ENCODE measurements at regions not wholly inside any gene's neighbourhood (a gene's known extent, or its start where the extent isn't known, plus 50 kb on each side); places are given as distances from the start of the nearest gene placed in this dataset.

DNA sequence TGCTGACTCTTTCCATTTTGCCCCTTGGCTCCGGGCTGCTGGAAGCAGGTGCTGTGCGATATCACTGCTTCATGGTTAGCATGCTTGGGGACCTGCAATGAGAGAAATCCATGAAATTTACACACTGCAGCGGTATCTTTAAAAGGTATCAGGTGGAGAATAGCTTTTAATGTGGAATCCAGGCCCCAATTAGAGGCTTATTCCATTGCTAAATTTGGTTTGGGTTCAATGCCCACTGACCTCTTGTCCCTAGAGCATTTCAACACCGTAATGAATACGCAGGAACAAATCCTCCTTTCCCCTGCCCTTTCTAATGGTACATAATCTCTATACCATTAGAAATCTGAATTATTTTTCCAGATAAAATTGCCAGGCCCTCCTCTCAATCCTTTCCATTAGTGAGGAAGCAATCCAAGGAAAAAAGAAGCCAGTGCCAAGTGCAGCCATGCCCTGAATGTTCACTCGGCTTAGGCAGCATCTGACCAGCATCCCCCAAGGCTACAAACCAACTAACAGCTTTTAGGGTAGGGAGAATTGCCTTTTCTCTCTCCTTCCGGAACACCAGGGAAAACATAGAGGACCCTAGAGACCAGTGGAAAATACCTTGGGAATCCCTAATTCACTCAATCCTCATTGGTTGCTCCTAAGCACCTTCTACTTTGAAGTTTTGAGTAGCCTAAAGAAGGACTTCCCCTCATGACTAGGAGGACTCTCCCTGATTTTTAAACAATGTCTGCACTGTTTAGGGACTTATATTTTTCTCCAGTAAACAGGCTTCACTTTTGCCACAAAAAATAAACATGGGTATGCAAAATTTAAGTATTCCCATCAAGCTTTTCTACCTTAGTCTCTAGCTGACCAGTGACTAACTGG lies 143.1 kb downstream of the QRSL1 start:
- CTCF ChIA-PET = interaction anchor here (1.5 kb wide), 1 partner anchor 164 kb away, joined by 3 read pairs; no protein-coding TSS in a partner anchor
- H2AFZ ChIP-seq (ENCODE audit: control insufficient read depth, low read depth, low read length) = no peak overlapping the region
- no peak overlapping the region for H3K4me2 ChIP-seq (ENCODE audit: control insufficient read depth, insufficient read depth)
- SMC1A ChIA-PET (ENCODE audit: uncharacterized antibody, unreplicated experiment) = no interaction called here
- ATAC-seq = peak; percentile 51
- H3K27ac ChIP-seq (ENCODE audit: control insufficient read depth, insufficient read depth) = no peak overlapping the region
- no peaks in the 10 kb centered on the region for H4K20me1 ChIP-seq (ENCODE audit: control insufficient read depth, insufficient read depth)
- no peaks in the 10 kb centered on the region for H3K36me3 ChIP-seq (ENCODE audit: control insufficient read depth in 2 of 2, insufficient read depth in 2 of 2, low read length in 1 of 2)
- no peak overlapping the region for H3K4me3 ChIP-seq
- WGBS (ENCODE audit: insufficient coverage, insufficient replicate concordance, low lambda C conversion rate, missing lambda C conversion rate) = 65% methylated on average over 7 of the region's 7 CpGs
- H3K9me3 ChIP-seq (replicated peaks; ENCODE audit: control insufficient read depth, insufficient read depth, low read length) = no peaks in the 10 kb centered on the region; the same call in 2 of the 3 replicates
- POLR2A ChIA-PET = no interaction called here
- BruUV-seq (replicated peaks) = no TSS peak
- TF ChIP-seq POLR2AphosphoS2 (IDR thresholded peaks at IDR 0.05; ENCODE audit: low read depth, low read length) = no peak
- TF ChIP-seq YY1 (IDR thresholded peaks at IDR 0.05; ENCODE audit: low read depth, low read length) = no peak
- peak; percentile 42 for TF ChIP-seq MEF2B (IDR thresholded peaks at IDR 0.05; ENCODE audit: partially characterized antibody, poor library complexity, severe bottlenecking)
- TF ChIP-seq SMC3 (IDR thresholded peaks at IDR 0.05; ENCODE audit: borderline replicate concordance, low read length) = no peak
- TF ChIP-seq, protein P1, sequence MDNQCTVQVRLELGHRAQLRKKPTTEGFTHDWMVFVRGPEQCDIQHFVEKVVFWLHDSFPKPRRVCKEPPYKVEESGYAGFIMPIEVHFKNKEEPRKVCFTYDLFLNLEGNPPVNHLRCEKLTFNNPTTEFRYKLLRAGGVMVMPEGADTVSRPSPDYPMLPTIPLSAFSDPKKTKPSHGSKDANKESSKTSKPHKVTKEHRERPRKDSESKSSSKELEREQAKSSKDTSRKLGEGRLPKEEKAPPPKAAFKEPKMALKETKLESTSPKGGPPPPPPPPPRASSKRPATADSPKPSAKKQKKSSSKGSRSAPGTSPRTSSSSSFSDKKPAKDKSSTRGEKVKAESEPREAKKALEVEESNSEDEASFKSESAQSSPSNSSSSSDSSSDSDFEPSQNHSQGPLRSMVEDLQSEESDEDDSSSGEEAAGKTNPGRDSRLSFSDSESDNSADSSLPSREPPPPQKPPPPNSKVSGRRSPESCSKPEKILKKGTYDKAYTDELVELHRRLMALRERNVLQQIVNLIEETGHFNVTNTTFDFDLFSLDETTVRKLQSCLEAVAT (IDR thresholded peaks at IDR 0.05) = no peak
- no peak for TF ChIP-seq JUND (IDR thresholded peaks at IDR 0.05; ENCODE audit: low read depth, low read length)
- no peak for TF ChIP-seq TCF3 (IDR thresholded peaks at IDR 0.05; ENCODE audit: borderline replicate concordance, insufficient read depth, low read depth, low read length)
- TF ChIP-seq IKZF1 (conservative IDR thresholded peaks at IDR 0.05) = 0 out of 2 replicates have a peak, but pooled peaks have one; percentile 16
- TF ChIP-seq SIX5 (IDR thresholded peaks at IDR 0.05; ENCODE audit: low read depth, low read length, severe bottlenecking) = no peak
- TF ChIP-seq NFYB (IDR thresholded peaks at IDR 0.05; ENCODE audit: insufficient read depth, low read depth, low read length) = 0 out of 2 replicates have a peak, but pooled peaks have one; percentile 44
- no peak for TF ChIP-seq SREBF2 (IDR thresholded peaks at IDR 0.05; ENCODE audit: low read length)
- no peak overlapping the region for H3K9ac ChIP-seq (ENCODE audit: control insufficient read depth, insufficient read depth, low read length)
- no peaks in the 10 kb centered on the region for H3K27me3 ChIP-seq (replicated peaks in 1 of 2; ENCODE audit: control insufficient read depth in 2 of 2, insufficient read depth in 2 of 2, low read length in 1 of 2)
- intact Hi-C loops (cut with micrococcal nuclease; ENCODE audit: unreplicated experiment) (no loop called here), in situ Hi-C loops (cut with MboI) (no loop called here)
- RAD21 ChIA-PET (ENCODE audit: unreplicated experiment) = interaction anchor here (0.6 to 1.0 kb wide), 2 partner anchors 139 to 371 kb away, joined by 3 to 5 read pairs; no protein-coding TSS in a partner anchor
- FAIRE-seq = no peak
- H3K4me1 ChIP-seq (ENCODE audit: control insufficient read depth, insufficient read depth, low read length) = no peaks in the 10 kb centered on the region
- no peaks in the 10 kb centered on the region for H3K79me2 ChIP-seq (ENCODE audit: control insufficient read depth, insufficient read depth, low read length)
- no peak for DNase-seq (ENCODE audit: low read depth, low spot score)
